Epithelial cell of esophagus (primary cell): ENCODE measurements at regions not wholly inside any gene's neighbourhood (a gene's known extent, or its start where the extent isn't known, plus 50 kb on each side); places are given as distances from the start of the nearest gene placed in this dataset.

Experiments
- DNase-seq: peaks from one replicate; pipeline ENCODE4 v3.0.0; 2010; ENCODE audit warnings: low read depth
- H3K4me3 ChIP-seq: 2 replicates; pipeline ENCODE4 v1.5.1; 2011; ENCODE audit warnings: mild to moderate bottlenecking, low read length, control low read depth
- TF ChIP-seq, protein P1 (sequence below): IDR thresholded peaks from 2 replicates; pipeline ENCODE4 v1.5.1; 2011; ENCODE audit warnings: low read depth, mild to moderate bottlenecking, low read length, control low read depth, inconsistent platforms; ENCODE audit not compliant: insufficient read depth; ENCODE audit errors: missing control alignments

DNA sequence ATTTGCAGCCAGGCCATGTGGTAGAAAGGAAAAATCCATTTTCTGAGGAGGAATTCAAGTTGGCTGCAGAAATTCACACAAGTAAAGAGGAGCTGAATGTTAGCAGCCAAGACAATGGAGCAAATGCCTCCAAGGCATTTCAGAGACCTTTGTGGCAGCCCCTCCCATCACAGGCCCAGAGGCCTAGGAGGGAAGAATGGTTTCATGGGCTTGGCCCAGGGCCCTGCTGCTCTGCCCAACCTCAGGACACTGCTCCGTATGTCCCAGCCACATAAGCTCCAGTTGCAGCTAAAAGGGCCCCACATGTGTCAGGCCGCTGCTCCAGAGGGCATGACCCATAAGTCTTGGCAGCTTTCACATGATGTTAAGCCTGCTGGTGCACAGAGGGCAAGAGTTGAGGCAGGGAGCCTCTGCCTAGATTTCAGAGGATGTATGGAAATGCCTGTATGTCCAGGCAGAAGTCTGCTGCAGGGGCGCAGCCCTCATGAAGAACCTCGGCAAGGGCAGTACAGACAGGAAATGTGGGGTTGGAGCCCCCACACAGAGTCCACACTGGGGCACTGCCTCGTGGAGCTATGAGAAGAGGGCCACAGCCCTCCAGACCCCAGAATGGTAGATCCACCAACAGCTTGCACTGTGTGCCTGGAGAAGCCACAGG lies 144.2 kb upstream of the EPB41L4A start:
- H3K4me3 ChIP-seq = no peak overlapping the region
- TF ChIP-seq, protein P1, sequence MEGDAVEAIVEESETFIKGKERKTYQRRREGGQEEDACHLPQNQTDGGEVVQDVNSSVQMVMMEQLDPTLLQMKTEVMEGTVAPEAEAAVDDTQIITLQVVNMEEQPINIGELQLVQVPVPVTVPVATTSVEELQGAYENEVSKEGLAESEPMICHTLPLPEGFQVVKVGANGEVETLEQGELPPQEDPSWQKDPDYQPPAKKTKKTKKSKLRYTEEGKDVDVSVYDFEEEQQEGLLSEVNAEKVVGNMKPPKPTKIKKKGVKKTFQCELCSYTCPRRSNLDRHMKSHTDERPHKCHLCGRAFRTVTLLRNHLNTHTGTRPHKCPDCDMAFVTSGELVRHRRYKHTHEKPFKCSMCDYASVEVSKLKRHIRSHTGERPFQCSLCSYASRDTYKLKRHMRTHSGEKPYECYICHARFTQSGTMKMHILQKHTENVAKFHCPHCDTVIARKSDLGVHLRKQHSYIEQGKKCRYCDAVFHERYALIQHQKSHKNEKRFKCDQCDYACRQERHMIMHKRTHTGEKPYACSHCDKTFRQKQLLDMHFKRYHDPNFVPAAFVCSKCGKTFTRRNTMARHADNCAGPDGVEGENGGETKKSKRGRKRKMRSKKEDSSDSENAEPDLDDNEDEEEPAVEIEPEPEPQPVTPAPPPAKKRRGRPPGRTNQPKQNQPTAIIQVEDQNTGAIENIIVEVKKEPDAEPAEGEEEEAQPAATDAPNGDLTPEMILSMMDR = no peak
- DNase-seq = no peak

- no peak for DNase-seq
- TF ChIP-seq, protein P1 = no peak
- H3K4me3 ChIP-seq = no peak overlapping the region
Observed at GRCh38 chr5:112566251-112566650, 147.2 kb upstream of the EPB41L4A start.

- no peak overlapping the region for H3K4me3 ChIP-seq
- TF ChIP-seq, protein P1 = no peak
- DNase-seq = no peak
Observed at GRCh38 chr5:112569596-112569995, 150.5 kb upstream of the EPB41L4A start.

DNA sequence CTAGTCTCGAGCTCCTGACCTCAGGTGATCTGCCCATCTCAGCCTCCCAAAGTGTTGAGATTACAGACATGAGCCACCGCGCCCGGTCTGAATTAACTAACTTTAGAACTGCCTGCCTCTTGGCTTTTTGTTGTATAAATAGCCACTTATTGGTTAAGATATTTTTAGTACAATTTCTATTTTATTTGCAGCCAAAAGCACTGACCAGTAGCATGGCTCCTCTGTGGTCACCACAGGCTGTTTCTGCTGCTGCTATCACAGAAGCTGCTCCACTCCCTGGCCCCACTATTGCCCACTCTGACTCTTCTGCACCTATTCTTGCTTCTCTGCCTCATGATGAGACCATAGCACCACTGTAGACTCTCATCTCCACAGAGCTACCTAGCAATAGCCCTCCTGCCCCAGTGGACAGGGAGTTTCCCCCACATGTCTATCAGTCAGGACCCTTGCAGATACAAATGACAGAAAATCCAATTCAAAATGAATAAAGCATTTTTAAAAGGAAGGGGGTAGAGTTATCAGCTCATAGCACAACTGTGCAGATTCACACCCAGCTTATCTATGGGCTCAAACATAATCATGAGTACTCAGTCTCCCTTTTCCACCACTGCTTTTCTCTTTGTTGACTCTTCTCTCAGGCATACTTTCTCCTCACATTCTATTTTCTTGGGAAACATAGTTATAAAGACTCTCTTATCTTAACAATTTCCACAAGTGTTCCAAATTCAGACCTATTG lies 151.8 kb upstream of the EPB41L4A start:
- DNase-seq = no peak
- TF ChIP-seq, protein P1 = no peak

GRCh38 chr5:112573441-112573840 lies 154.4 kb upstream of the EPB41L4A start:
- TF ChIP-seq, protein P1 = no peak
- no peak for DNase-seq
- H3K4me3 ChIP-seq = no peak overlapping the region

More for the DNA sequence above, 151.8 kb upstream of the EPB41L4A start:
- no peak overlapping the region for H3K4me3 ChIP-seq

DNA sequence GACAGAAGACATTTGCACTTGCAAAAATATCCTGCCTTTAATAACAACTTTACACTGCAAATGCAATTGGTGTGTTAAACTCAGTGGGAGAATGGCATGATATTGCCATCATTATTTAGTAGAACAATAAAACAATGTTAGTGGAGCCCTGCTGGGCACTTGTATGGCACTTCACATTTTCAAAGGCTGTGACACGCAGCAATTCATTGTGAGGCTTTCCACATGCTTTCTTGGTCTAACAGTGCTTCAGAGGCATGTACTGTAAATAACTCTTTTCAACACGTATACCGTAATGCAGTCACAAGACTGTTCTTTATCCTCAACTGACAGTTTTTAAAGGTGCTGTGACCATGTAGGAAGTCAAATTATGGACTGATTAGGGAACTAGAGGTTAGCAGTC lies 155.5 kb upstream of the EPB41L4A start:
- TF ChIP-seq, protein P1 = no peak
- no peak overlapping the region for H3K4me3 ChIP-seq
- no peak for DNase-seq
